Sigmoid colon (tissue), 6 donors: ENCODE measurements at regions not wholly inside any gene's neighbourhood (a gene's known extent, or its start where the extent isn't known, plus 50 kb on each side); places are given as distances from the start of the nearest gene placed in this dataset.

ENCODE experiments used
- DNase-seq: peaks from one replicate; pipeline ENCODE4 v3.0.0-alpha.2; 2019
- H3K27ac ChIP-seq, 4 donors: fragments of 200-600 bp; sonication (generic); one replicate each; pipeline ENCODE4 v1.5.1; 2016 to 2019; ENCODE audit warnings: mild to moderate bottlenecking in 1 of 4
- H3K27me3 ChIP-seq, 3 donors: fragments of 200-600 bp; sonication (generic); one replicate each; pipeline ENCODE4 v1.5.1; 2019; ENCODE audit warnings: mild to moderate bottlenecking in 1 of 3
- H3K36me3 ChIP-seq, 4 donors: fragments of 200-600 bp; sonication (generic); one replicate each; pipeline ENCODE4 v1.5.1; 2016 to 2019
- H3K4me1 ChIP-seq, 4 donors: fragments of 200-600 bp; sonication (generic); one replicate each; pipeline ENCODE4 v1.5.1; 2017 to 2019
- H3K4me3 ChIP-seq, 4 donors: fragments of 200-600 bp; sonication (generic); one replicate each; pipeline ENCODE4 v1.5.1; 2017 to 2019; ENCODE audit warnings: mild to moderate bottlenecking in 2 of 4, moderate library complexity in 1 of 4
- H3K9me3 ChIP-seq, 4 donors: fragments of 200-600 bp in 3 of 4; sonication (generic) in 3 of 4; one replicate each; pipeline versions ENCODE4 v1.5.1 to v1.6.1; 2013 to 2019
- CTCF ChIP-seq, 4 experiments: fragments of 450-650 bp in 3 of 4; fragments of 200-600 bp in 1 of 4; IDR thresholded peaks; one replicate each; pipeline ENCODE4 v1.5.1; 2016 to 2019; ENCODE audit warnings: antibody characterized with exemption in 4 of 4, mild to moderate bottlenecking in 3 of 4, moderate library complexity in 2 of 4
- EP300 ChIP-seq, 4 donors: sonication (generic); formaldehyde crosslinking; IDR thresholded peaks; one replicate each; pipeline ENCODE4 v1.6.1; 2017; ENCODE audit warnings: antibody characterized with exemption in 4 of 4
- POLR2A ChIP-seq, 2 donors: fragments of 450-650 bp; IDR thresholded peaks; one replicate each; pipeline ENCODE4 v1.6.1; 2016; ENCODE audit warnings: antibody characterized with exemption in 2 of 2, mild to moderate bottlenecking in 2 of 2, moderate library complexity in 2 of 2
- POLR2AphosphoS5 ChIP-seq, 4 donors: sonication (generic); formaldehyde crosslinking; IDR thresholded peaks; one replicate each; pipeline ENCODE4 v1.6.1; 2017; ENCODE audit warnings: antibody characterized with exemption in 4 of 4
- WGBS, 2 donors: extraction: QIAGEN DNeasy Blood & Tissue Kit; methylation state at CpG; one replicate each; pipeline ENCODE4 v1.1.7; 2013; 5-methylcytosine and 5-hydroxymethylcytosine counted together
- intact Hi-C: fragments of 100-400 bp; cut with DNase I; formaldehyde crosslinking; loops from one replicate; pipeline ENCODE4 v1.15.1; 2023
- donor health status: healthy with polysubstance abuse.
- donor health status: healthy.

GRCh38 chr5:113950186-113950585 is 411.7 kb upstream of the KCNN2 start:
- Histone ChIP-seq H3K9me3 (no peaks in the 10 kb centered on the region), H3K36me3 (no peaks in the 10 kb centered on the region), H3K27ac (no peak overlapping the region), H3K27me3 (no peaks in the 10 kb centered on the region), H3K4me1 (peaks cover 0 to 7% (median 3%) of the 10 kb centered on the region in 4 donors), H3K4me3 (no peak overlapping the region)
- no peak for DNase-seq
- intact Hi-C loops, result no loop called here
- 67 to 76% methylated on average over 2 of the region's 2 CpGs for WGBS, 2 donors
- TF ChIP-seq POLR2A (IDR thresholded peaks at IDR 0.05) (no peak), EP300 (IDR thresholded peaks at IDR 0.05) (no peak), CTCF (IDR thresholded peaks at IDR 0.05) (no peak), POLR2AphosphoS5 (IDR thresholded peaks at IDR 0.05) (no peak)

- Histone ChIP-seq H3K9me3 (no peaks in the 10 kb centered on the region), H3K27me3 (no peaks in the 10 kb centered on the region), H3K4me1 (no peaks in the 10 kb centered on the region), H3K27ac (no peak overlapping the region), H3K36me3 (no peaks in the 10 kb centered on the region), H3K4me3 (no peak overlapping the region)
- TF ChIP-seq POLR2A (IDR thresholded peaks at IDR 0.05) (no peak), CTCF (IDR thresholded peaks at IDR 0.05) (no peak), POLR2AphosphoS5 (IDR thresholded peaks at IDR 0.05) (peak in 2 of 4 donors; percentile 18 to 25), EP300 (IDR thresholded peaks at IDR 0.05) (no peak)
- intact Hi-C loops, result no loop called here
- 26 to 74% methylated on average over 3 of the region's 3 CpGs for WGBS, 2 donors
- no peak for DNase-seq
Observed at GRCh38 chr5:113965225-113965624, 396.6 kb upstream of the KCNN2 start.

GRCh38 chr5:113969901-113970300 is 392.0 kb upstream of the KCNN2 start:
- H3K27me3 ChIP-seq, result no peaks in the 10 kb centered on the region
- no peak overlapping the region for H3K4me3 ChIP-seq
- TF ChIP-seq POLR2AphosphoS5 (IDR thresholded peaks at IDR 0.05), result no peak
- no peaks in the 10 kb centered on the region for H3K4me1 ChIP-seq
- DNase-seq, result no peak
- H3K27ac ChIP-seq, result no peak overlapping the region
- H3K36me3 ChIP-seq, result no peaks in the 10 kb centered on the region
- no peaks in the 10 kb centered on the region for H3K9me3 ChIP-seq
- intact Hi-C loops, result no loop called here

GRCh38 chr5:113971454-113971853 is 390.4 kb upstream of the KCNN2 start:
- H3K4me1 ChIP-seq, result no peaks in the 10 kb centered on the region
- WGBS, 2 donors, result 40 to 53% methylated on average over 1 of the region's 1 CpG
- TF ChIP-seq EP300 (IDR thresholded peaks at IDR 0.05) (no peak), POLR2AphosphoS5 (IDR thresholded peaks at IDR 0.05) (no peak), CTCF (IDR thresholded peaks at IDR 0.05) (no peak), POLR2A (IDR thresholded peaks at IDR 0.05) (no peak)
- no peak overlapping the region for H3K4me3 ChIP-seq
- DNase-seq, result no peak
- no peaks in the 10 kb centered on the region for H3K27me3 ChIP-seq
- no peak overlapping the region for H3K27ac ChIP-seq
- H3K9me3 ChIP-seq, result no peaks in the 10 kb centered on the region
- intact Hi-C loops, result no loop called here
- H3K36me3 ChIP-seq, result no peaks in the 10 kb centered on the region

GRCh38 chr5:113974976-113975375 is 386.9 kb upstream of the KCNN2 start:
- WGBS, 2 donors, result 63 to 92% methylated on average over 1 of the region's 1 CpG
- no peaks in the 10 kb centered on the region for H3K9me3 ChIP-seq
- H3K27me3 ChIP-seq, result no peaks in the 10 kb centered on the region
- no peak overlapping the region for H3K4me3 ChIP-seq
- H3K36me3 ChIP-seq, result no peaks in the 10 kb centered on the region
- no peak overlapping the region for H3K27ac ChIP-seq
- intact Hi-C loops, result no loop called here
- H3K4me1 ChIP-seq, result no peaks in the 10 kb centered on the region
- no peak for DNase-seq
- no peak for TF ChIP-seq POLR2A (IDR thresholded peaks at IDR 0.05)
- no peak for TF ChIP-seq POLR2AphosphoS5 (IDR thresholded peaks at IDR 0.05)
- no peak for TF ChIP-seq EP300 (IDR thresholded peaks at IDR 0.05)
- TF ChIP-seq CTCF (IDR thresholded peaks at IDR 0.05), result no peak
